ENCODE measurements at regions not wholly inside any gene's neighbourhood (a gene's known extent, or its start where the extent isn't known, plus 50 kb on each side); places are given as distances from the start of the nearest gene placed in this dataset.

- no peak overlapping the region for H2AFZ ChIP-seq (ENCODE audit: low read depth, low read length)
- no peaks in the 10 kb centered on the region for H3K4me1 ChIP-seq (ENCODE audit: insufficient read depth, low read length)
- no peaks in the 10 kb centered on the region for H3K27me3 ChIP-seq (ENCODE audit: insufficient read depth, low read length)
- no peak overlapping the region for H3K4me3 ChIP-seq (ENCODE audit: low read length)
- H3K9me3 ChIP-seq (ENCODE audit: low read length) = peaks cover 9% of the 10 kb centered on the region
- no peaks in the 10 kb centered on the region for H3K36me3 ChIP-seq (ENCODE audit: insufficient read depth, low read length)
These were observed 469.3 kb downstream of the TBC1D22A start for GRCh38 chr22:47231759-47232158.

- Histone ChIP-seq H3K27me3 (ENCODE audit: insufficient read depth, low read length) (no peaks in the 10 kb centered on the region), H3K4me1 (ENCODE audit: insufficient read depth, low read length) (no peaks in the 10 kb centered on the region), H3K9me3 (ENCODE audit: low read length) (peaks cover 9% of the 10 kb centered on the region), H3K4me3 (ENCODE audit: low read length) (no peak overlapping the region), H3K36me3 (ENCODE audit: insufficient read depth, low read length) (no peaks in the 10 kb centered on the region), H2AFZ (ENCODE audit: low read depth, low read length) (no peak overlapping the region)
These were observed 468.3 kb downstream of the TBC1D22A start for GRCh38 chr22:47230741-47231140.

GRCh38 chr22:47230251-47230650 is 467.8 kb downstream of the TBC1D22A start:
- H3K9me3 ChIP-seq (ENCODE audit: low read length) = peaks cover 9% of the 10 kb centered on the region

GRCh38 chr22:47228767-47229166 is 466.3 kb downstream of the TBC1D22A start:
- Histone ChIP-seq H3K4me1 (ENCODE audit: insufficient read depth, low read length) (no peaks in the 10 kb centered on the region), H3K9me3 (ENCODE audit: low read length) (peaks cover 9% of the 10 kb centered on the region), H3K36me3 (ENCODE audit: insufficient read depth, low read length) (no peaks in the 10 kb centered on the region), H2AFZ (ENCODE audit: low read depth, low read length) (no peak overlapping the region), H3K4me3 (ENCODE audit: low read length) (no peak overlapping the region), H3K27me3 (ENCODE audit: insufficient read depth, low read length) (no peaks in the 10 kb centered on the region)

More at GRCh38 chr22:47230251-47230650, 467.8 kb downstream of the TBC1D22A start:
- Histone ChIP-seq H3K4me3 (ENCODE audit: low read length) (no peak overlapping the region), H3K4me1 (ENCODE audit: insufficient read depth, low read length) (no peaks in the 10 kb centered on the region), H3K27me3 (ENCODE audit: insufficient read depth, low read length) (no peaks in the 10 kb centered on the region), H2AFZ (ENCODE audit: low read depth, low read length) (no peak overlapping the region), H3K36me3 (ENCODE audit: insufficient read depth, low read length) (no peaks in the 10 kb centered on the region)

- H3K36me3 ChIP-seq (ENCODE audit: insufficient read depth, low read length) = no peaks in the 10 kb centered on the region
- H3K27me3 ChIP-seq (ENCODE audit: insufficient read depth, low read length) = no peaks in the 10 kb centered on the region
- H3K9me3 ChIP-seq (ENCODE audit: low read length) = no peaks in the 10 kb centered on the region
- H3K4me1 ChIP-seq (ENCODE audit: insufficient read depth, low read length) = no peaks in the 10 kb centered on the region
- H2AFZ ChIP-seq (ENCODE audit: low read depth, low read length) = no peak overlapping the region
- H3K4me3 ChIP-seq (ENCODE audit: low read length) = no peak overlapping the region
These were observed 463.6 kb downstream of the TBC1D22A start for GRCh38 chr22:47225931-47226633.

- Histone ChIP-seq H3K9me3 (ENCODE audit: low read length) (no peaks in the 10 kb centered on the region), H3K36me3 (ENCODE audit: insufficient read depth, low read length) (no peaks in the 10 kb centered on the region), H2AFZ (ENCODE audit: low read depth, low read length) (no peak overlapping the region)
These were observed 462.9 kb downstream of the TBC1D22A start for GRCh38 chr22:47225080-47225930.

More at GRCh38 chr22:47225080-47225930, 462.9 kb downstream of the TBC1D22A start:
- Histone ChIP-seq H3K4me3 (ENCODE audit: low read length) (no peak overlapping the region), H3K27me3 (ENCODE audit: insufficient read depth, low read length) (no peaks in the 10 kb centered on the region), H3K4me1 (ENCODE audit: insufficient read depth, low read length) (no peaks in the 10 kb centered on the region)

Data from neuron (in vitro differentiated cells).